Heart right ventricle (tissue), 16 donors: ENCODE measurements at regions not wholly inside any gene's neighbourhood (a gene's known extent, or its start where the extent isn't known, plus 50 kb on each side); places are given as distances from the start of the nearest gene placed in this dataset.

Experiments used
- ATAC-seq, 8 donors: fragments of 200-7000 bp; cut with Tn5 transposase; one replicate each; pipeline ENCODE4 v1.9.1; 2020; ENCODE audit warnings: mild to moderate bottlenecking in 8 of 8, moderate library complexity in 8 of 8, moderate number of reproducible peaks in 1 of 8
- DNase-seq, 2 donors: peaks; one replicate each; pipeline ENCODE4 v3.0.0-alpha.2; 2020
- H3K27ac ChIP-seq, 10 donors: fragments of 200-600 bp; sonication (generic) in 2 of 10; one replicate each; pipeline versions ENCODE4 v1.5.0 to v1.8.0; 2020 to 2022; ENCODE audit warnings: mild to moderate bottlenecking in 3 of 10
- H3K27me3 ChIP-seq, 7 donors: fragments of 200-600 bp; one replicate each; pipeline ENCODE4 v1.8.0; 2021 to 2022; ENCODE audit warnings: mild to moderate bottlenecking in 2 of 7
- H3K36me3 ChIP-seq, 9 donors: fragments of 200-600 bp; sonication (generic) in 1 of 9; one replicate each; pipeline versions ENCODE4 v1.5.0 to v1.8.0; 2020 to 2022; ENCODE audit warnings: mild to moderate bottlenecking in 2 of 9
- H3K4me1 ChIP-seq, 9 donors: fragments of 200-600 bp; sonication (generic) in 1 of 9; one replicate each; pipeline versions ENCODE4 v1.5.0 to v1.8.0; 2020 to 2022; ENCODE audit warnings: mild to moderate bottlenecking in 4 of 9
- H3K4me3 ChIP-seq, 10 donors: fragments of 200-600 bp; sonication (generic) in 2 of 10; one replicate each; pipeline versions ENCODE4 v1.5.0 to v1.8.0; 2020 to 2022; ENCODE audit warnings: mild to moderate bottlenecking in 7 of 10, moderate library complexity in 2 of 10
- H3K9me3 ChIP-seq, 11 donors: fragments of 200-600 bp in 10 of 11; sonication (generic) in 2 of 11; one replicate each; pipeline versions ENCODE4 v1.5.0 to v1.8.0; 2013 to 2022; ENCODE audit warnings: mild to moderate bottlenecking in 2 of 11, control low read depth in 1 of 11, moderate library complexity in 1 of 11
- CTCF ChIP-seq, 9 donors: fragments of 200-600 bp; sonication (generic) in 2 of 9; IDR thresholded peaks; one replicate each; pipeline versions ENCODE4 v1.5.0 to v1.8.0; 2021 to 2022; ENCODE audit warnings: antibody characterized with exemption in 9 of 9, mild to moderate bottlenecking in 5 of 9, moderate library complexity in 1 of 9
- WGBS, 2 donors: extraction: QIAGEN DNeasy Blood & Tissue Kit; methylation state at CpG; one replicate each; pipeline ENCODE4 v1.1.7; 2013; ENCODE audit warnings: inconsistent platforms in 1 of 2; 5-methylcytosine and 5-hydroxymethylcytosine counted together
- intact Hi-C, 10 donors: fragments of 100-400 bp; cut with DNase I; formaldehyde crosslinking; loops; one replicate each; pipeline versions ENCODE4 v1.11.1 to v1.14.2; 2022
- donor health status: Arrhythmogenic right ventricular cardiomyopathy.
- donor health status: ischemic (EF 13 %, LVEDD 7.1; RV severe dilation, severe dysfunction).
- donor health status: healthy with polysubstance abuse.
- donor health status: DM: no; HTN: yes; CAD: no.
- donor health status: DM: no; HTN: no; CAD: no.
- donor health status: ischemic (EF 25% LVEDD 6.9; RV normal size, moderate dysfunction).
- donor health status: ischemic (EF 25% LVEDD 5.7; RV mildly dilated, moderate dysfunction).
- donor health status: healthy.
- donor health status: DM: yes; HTN: yes; CAD: no.
- donor health status: Ischemic cardiomyopathy.
- donor health status: ischemic (EF 35%, LVEDD 5.7; RV mildly dilated, moderate dysfunction).
- donor health status: nonischemic (EF 11% LVEDD 7.7; RV severe dilation, severe dysfunction).
- donor health status: DM: yes; HTN: yes; CAD: no.
- donor health status: PGD.
- donor health status: ischemic (EF 29% LVEDD 5.4; RV normal size, mild dysfunction).
- donor health status: nonischemic (EF 23%, LVEDD 6.1; RV moderate dilation, normal function).

GRCh38 chr3:72149645-72150300 is 364.8 kb upstream of the PROK2 start:
- DNase-seq: no peak
- H3K27me3 ChIP-seq: no peaks in the 10 kb centered on the region
- WGBS, 2 donors: 90 to 93% methylated on average over 8 of the region's 8 CpGs
- ATAC-seq: no peak
- no peak for TF ChIP-seq CTCF (IDR thresholded peaks at IDR 0.05)
- peaks cover 0 to 30% (median 21%) of the 10 kb centered on the region in 9 donors for H3K4me1 ChIP-seq
- peaks cover 0 to 6% (median 0%) of the 10 kb centered on the region in 11 donors for H3K9me3 ChIP-seq
- intact Hi-C loops: loop anchor here in 3 of 10 donors (10.0 kb wide), 3 partner anchors 95 to 665 kb away; partner anchors contain the start of gene RYBP (in 1 of the 3)
- H3K4me3 ChIP-seq: no peak overlapping the region
- no peak overlapping the region for H3K27ac ChIP-seq
- H3K36me3 ChIP-seq: no peaks in the 10 kb centered on the region

- no peak for TF ChIP-seq CTCF (IDR thresholded peaks at IDR 0.05)
- peaks cover 0 to 29% (median 15%) of the 10 kb centered on the region in 9 donors for H3K4me1 ChIP-seq
- no peaks in the 10 kb centered on the region for H3K36me3 ChIP-seq
- DNase-seq (no peak), ATAC-seq (no peak)
- WGBS, 2 donors: 97% methylated on average over 3 of the region's 3 CpGs
- no peak overlapping the region for H3K4me3 ChIP-seq
- no peaks in the 10 kb centered on the region for H3K27me3 ChIP-seq
- no peak overlapping the region for H3K27ac ChIP-seq
- no peaks in the 10 kb centered on the region for H3K9me3 ChIP-seq
- intact Hi-C loops: no loop called here
Observed at GRCh38 chr3:72147600-72147999, 362.7 kb upstream of the PROK2 start.

GRCh38 chr3:72145506-72146380 is 360.8 kb upstream of the PROK2 start:
- intact Hi-C loops: no loop called here
- Histone ChIP-seq H3K27ac (no peak overlapping the region), H3K4me1 (peaks cover 0 to 23% (median 9%) of the 10 kb centered on the region in 9 donors), H3K27me3 (no peaks in the 10 kb centered on the region), H3K9me3 (peaks cover 0 to 7% (median 0%) of the 10 kb centered on the region in 11 donors), H3K4me3 (no peak overlapping the region), H3K36me3 (no peaks in the 10 kb centered on the region)
- no peak for TF ChIP-seq CTCF (IDR thresholded peaks at IDR 0.05)
- WGBS, 2 donors: 68 to 71% methylated on average over 12 of the region's 12 CpGs
- no peak for DNase-seq
- peak in 3 of 8 donors; percentile 43 to 55 (median 45) for ATAC-seq

- Histone ChIP-seq H3K27ac (peak overlapping the region in 1 of 10 donors; percentile 45), H3K4me1 (peaks cover 0 to 23% (median 9%) of the 10 kb centered on the region in 9 donors), H3K36me3 (no peaks in the 10 kb centered on the region), H3K4me3 (no peak overlapping the region), H3K27me3 (no peaks in the 10 kb centered on the region), H3K9me3 (peaks cover 0 to 10% (median 0%) of the 10 kb centered on the region in 11 donors)
- ATAC-seq: peak; percentile 54 to 94 (median 84)
- peak; percentile 32 for DNase-seq
- intact Hi-C loops: no loop called here
- 31 to 35% methylated on average over 10 of the region's 10 CpGs for WGBS, 2 donors
- TF ChIP-seq CTCF (IDR thresholded peaks at IDR 0.05): no peak
Observed at GRCh38 chr3:72144773-72145505, 360.0 kb upstream of the PROK2 start.
